Gastrocnemius medialis (tissue), 4 donors: ENCODE measurements at regions not wholly inside any gene's neighbourhood (a gene's known extent, or its start where the extent isn't known, plus 50 kb on each side); places are given as distances from the start of the nearest gene placed in this dataset.

Experiments
- ATAC-seq, 2 donors: fragments of 150-250 bp; one replicate each; pipeline ENCODE4 v1.9.1; 2016
- DNase-seq, 2 donors: peaks; one replicate each; pipeline ENCODE4 v3.0.0-alpha.2; 2019
- H3K27ac ChIP-seq, 4 donors: fragments of 200-600 bp; sonication (generic); 1 replicate in 1 of 4; 2 replicates in 3 of 4; pipeline ENCODE4 v1.5.1; 2016 to 2018; ENCODE audit warnings: mild to moderate bottlenecking in 2 of 4, moderate library complexity in 1 of 4
- H3K27me3 ChIP-seq, 3 donors: fragments of 200-600 bp; sonication (generic) in 2 of 3; 1 replicate in 1 of 3; 2 replicates in 2 of 3; pipeline versions ENCODE4 v1.5.1 to v1.6.0; 2016 to 2019; ENCODE audit warnings: mild to moderate bottlenecking in 1 of 3, moderate library complexity in 1 of 3
- H3K36me3 ChIP-seq, 2 donors: fragments of 200-600 bp; sonication (generic) in 1 of 2; one replicate each; pipeline ENCODE4 v1.5.1; 2017 to 2018
- H3K4me1 ChIP-seq, 2 donors: fragments of 200-600 bp; sonication (generic) in 1 of 2; one replicate each; pipeline ENCODE4 v1.5.1; 2016 to 2017; ENCODE audit warnings: mild to moderate bottlenecking in 2 of 2
- H3K4me3 ChIP-seq, 4 donors: fragments of 200-600 bp; sonication (generic) in 3 of 4; 1 replicate in 1 of 4; 2 replicates in 3 of 4; pipeline ENCODE4 v1.5.1; 2016 to 2019; ENCODE audit warnings: mild to moderate bottlenecking in 2 of 4
- H3K9me3 ChIP-seq, 3 donors: fragments of 200-600 bp; sonication (generic) in 2 of 3; 1 replicate in 1 of 3; 2 replicates in 2 of 3; pipeline ENCODE4 v1.5.1; 2016 to 2019
- POLR2A ChIP-seq, 2 donors: fragments of 450-650 bp; IDR thresholded peaks; one replicate each; pipeline ENCODE4 v1.6.1; 2017; ENCODE audit warnings: antibody characterized with exemption in 2 of 2, mild to moderate bottlenecking in 2 of 2, moderate library complexity in 2 of 2
- in situ Hi-C, 4 donors: fragments of 200-750 bp; cut with MboI; loops; one replicate each; pipeline versions ENCODE4 v1.15.0 to v1.8.0; 2017; ENCODE audit warnings: low sequenced_read_pairs in 4 of 4
- intact Hi-C: fragments of 100-400 bp; cut with DNase I; formaldehyde crosslinking; loops from one replicate; pipeline ENCODE4 v1.15.1; 2023; ENCODE audit warnings: low total_unique reads
- TF ChIP-seq, protein P1 (sequence below), 5 experiments: fragments of 450-650 bp in 3 of 5; fragments of 200-600 bp in 2 of 5; sonication (generic) in 2 of 5; IDR thresholded peaks in 4 of 5; conservative IDR thresholded peaks in 1 of 5; 1 replicate in 4 of 5; 2 replicates in 1 of 5; pipeline ENCODE4 v1.5.1; 2016 to 2019; ENCODE audit warnings: antibody characterized with exemption in 5 of 5, mild to moderate bottlenecking in 3 of 5, moderate library complexity in 3 of 5

DNA sequence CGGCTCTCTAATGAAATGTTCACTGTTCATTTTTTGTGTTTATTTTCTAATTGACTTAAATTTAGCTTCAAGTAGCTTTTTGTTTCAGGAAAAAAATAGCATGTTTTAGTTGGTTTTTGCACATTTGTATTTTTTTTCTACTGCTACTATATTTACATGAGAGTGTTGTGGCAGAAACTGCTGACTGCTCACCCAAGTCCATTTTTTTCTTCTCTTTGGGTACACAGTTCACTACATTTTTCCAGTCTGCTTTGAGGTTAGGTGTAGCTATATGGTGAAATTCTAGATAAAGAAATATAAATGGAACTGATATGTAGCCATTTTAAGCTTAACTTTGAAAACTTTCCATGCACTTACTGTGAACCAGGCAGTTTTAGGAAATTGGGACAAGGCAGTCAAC, 216.7 kb upstream of the C11orf87 start:
- TF ChIP-seq, protein P1, sequence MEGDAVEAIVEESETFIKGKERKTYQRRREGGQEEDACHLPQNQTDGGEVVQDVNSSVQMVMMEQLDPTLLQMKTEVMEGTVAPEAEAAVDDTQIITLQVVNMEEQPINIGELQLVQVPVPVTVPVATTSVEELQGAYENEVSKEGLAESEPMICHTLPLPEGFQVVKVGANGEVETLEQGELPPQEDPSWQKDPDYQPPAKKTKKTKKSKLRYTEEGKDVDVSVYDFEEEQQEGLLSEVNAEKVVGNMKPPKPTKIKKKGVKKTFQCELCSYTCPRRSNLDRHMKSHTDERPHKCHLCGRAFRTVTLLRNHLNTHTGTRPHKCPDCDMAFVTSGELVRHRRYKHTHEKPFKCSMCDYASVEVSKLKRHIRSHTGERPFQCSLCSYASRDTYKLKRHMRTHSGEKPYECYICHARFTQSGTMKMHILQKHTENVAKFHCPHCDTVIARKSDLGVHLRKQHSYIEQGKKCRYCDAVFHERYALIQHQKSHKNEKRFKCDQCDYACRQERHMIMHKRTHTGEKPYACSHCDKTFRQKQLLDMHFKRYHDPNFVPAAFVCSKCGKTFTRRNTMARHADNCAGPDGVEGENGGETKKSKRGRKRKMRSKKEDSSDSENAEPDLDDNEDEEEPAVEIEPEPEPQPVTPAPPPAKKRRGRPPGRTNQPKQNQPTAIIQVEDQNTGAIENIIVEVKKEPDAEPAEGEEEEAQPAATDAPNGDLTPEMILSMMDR (IDR thresholded peaks at IDR 0.05 in 4 of 5, conservative IDR thresholded peaks at IDR 0.05 in 1 of 5), result no peak
- ATAC-seq, result no peak

DNA sequence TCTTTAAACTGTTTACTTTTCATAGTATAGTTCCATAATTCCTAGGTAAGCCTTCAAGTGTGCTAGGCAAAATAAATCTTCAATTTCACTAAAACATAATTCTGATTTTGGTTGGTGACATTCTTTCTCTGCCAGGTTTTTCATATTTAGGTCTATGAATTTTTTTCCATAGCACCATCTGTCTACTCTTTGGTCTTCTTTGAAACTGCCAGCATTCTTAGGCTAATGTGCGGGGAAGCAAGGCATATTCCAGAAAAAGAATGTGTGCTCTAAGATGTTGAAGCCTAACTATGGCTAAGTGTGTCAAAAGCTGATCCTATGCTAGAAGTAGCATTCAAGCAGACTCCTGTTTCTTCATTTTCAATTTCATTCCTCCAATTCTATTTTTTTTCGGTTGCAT, 213.9 kb upstream of the C11orf87 start:
- Histone ChIP-seq H3K36me3 (no peaks in the 10 kb centered on the region), H3K9me3 (no peaks in the 10 kb centered on the region), H3K27me3 (no peaks in the 10 kb centered on the region), H3K4me1 (no peaks in the 10 kb centered on the region), H3K4me3 (no peak overlapping the region), H3K27ac (no peak overlapping the region)
- TF ChIP-seq POLR2A (IDR thresholded peaks at IDR 0.05), result no peak
- TF ChIP-seq, protein P1 (IDR thresholded peaks at IDR 0.05 in 4 of 5, conservative IDR thresholded peaks at IDR 0.05 in 1 of 5), result no peak
- in situ Hi-C loops, result no loop called here
- intact Hi-C loops, result no loop called here
- no peak for ATAC-seq
- no peak for DNase-seq

More for the DNA sequence above, 216.7 kb upstream of the C11orf87 start:
- intact Hi-C loops, result no loop called here
- no peak for DNase-seq
- Histone ChIP-seq H3K4me3 (no peak overlapping the region), H3K4me1 (no peaks in the 10 kb centered on the region), H3K36me3 (no peaks in the 10 kb centered on the region), H3K9me3 (no peaks in the 10 kb centered on the region), H3K27me3 (no peaks in the 10 kb centered on the region), H3K27ac (no peak overlapping the region)
- in situ Hi-C loops, result no loop called here

DNA sequence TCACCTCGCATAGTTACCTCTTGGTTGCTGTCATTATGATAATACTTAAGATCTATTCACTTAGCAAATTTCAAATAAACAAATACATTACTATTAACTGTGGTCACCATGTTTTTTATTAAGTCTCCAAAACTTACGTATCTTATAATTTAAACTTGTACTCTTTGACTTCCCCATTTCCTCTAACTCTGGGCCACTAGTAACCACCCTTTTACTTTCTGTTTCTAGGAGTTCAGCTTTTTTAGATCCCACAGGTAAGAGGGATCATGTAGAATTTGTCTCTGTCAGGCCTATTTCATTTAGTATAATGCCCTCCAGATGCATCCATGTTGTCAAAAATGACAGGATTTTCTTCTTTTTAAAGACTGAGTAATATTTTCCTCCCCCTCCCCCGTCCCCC, 212.4 kb upstream of the C11orf87 start:
- H3K4me3 ChIP-seq, result no peak overlapping the region
- ATAC-seq (no peak), DNase-seq (no peak)
- no peaks in the 10 kb centered on the region for H3K27me3 ChIP-seq
- intact Hi-C loops, result no loop called here
- H3K4me1 ChIP-seq, result no peaks in the 10 kb centered on the region
- H3K27ac ChIP-seq, result no peak overlapping the region
- H3K36me3 ChIP-seq, result no peaks in the 10 kb centered on the region
- in situ Hi-C loops, result no loop called here
- no peak for TF ChIP-seq POLR2A (IDR thresholded peaks at IDR 0.05)
- TF ChIP-seq, protein P1 (IDR thresholded peaks at IDR 0.05 in 4 of 5, conservative IDR thresholded peaks at IDR 0.05 in 1 of 5), result no peak
- H3K9me3 ChIP-seq, result no peaks in the 10 kb centered on the region

DNA sequence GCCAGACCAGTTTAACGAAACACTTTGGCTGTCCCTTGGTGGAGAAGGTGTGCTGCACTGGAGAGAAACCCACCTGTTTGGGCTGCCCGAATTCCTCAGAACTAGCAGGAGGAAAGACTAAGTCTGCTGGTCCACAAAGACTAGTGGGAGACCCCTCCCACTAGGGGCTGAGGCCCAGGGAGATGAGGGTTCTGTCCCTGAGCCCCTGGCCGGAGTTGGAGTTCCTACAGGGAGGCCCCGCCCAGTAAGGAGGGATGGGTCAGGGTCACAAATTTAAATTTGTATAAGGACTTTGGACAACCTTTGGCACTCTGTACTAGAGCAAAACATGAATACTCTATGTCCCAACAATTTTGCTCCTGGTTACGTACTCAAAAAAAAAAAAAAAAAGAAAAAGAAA, 200.8 kb upstream of the C11orf87 start:
- Histone ChIP-seq H3K9me3 (no peaks in the 10 kb centered on the region), H3K27me3 (no peaks in the 10 kb centered on the region), H3K36me3 (no peaks in the 10 kb centered on the region), H3K27ac (no peak overlapping the region), H3K4me3 (no peak overlapping the region), H3K4me1 (no peaks in the 10 kb centered on the region)
- DNase-seq (no peak), ATAC-seq (no peak)
- in situ Hi-C loops, result no loop called here
- TF ChIP-seq, protein P1 (IDR thresholded peaks at IDR 0.05 in 4 of 5, conservative IDR thresholded peaks at IDR 0.05 in 1 of 5), result no peak
- no peak for TF ChIP-seq POLR2A (IDR thresholded peaks at IDR 0.05)
- intact Hi-C loops, result no loop called here

DNA sequence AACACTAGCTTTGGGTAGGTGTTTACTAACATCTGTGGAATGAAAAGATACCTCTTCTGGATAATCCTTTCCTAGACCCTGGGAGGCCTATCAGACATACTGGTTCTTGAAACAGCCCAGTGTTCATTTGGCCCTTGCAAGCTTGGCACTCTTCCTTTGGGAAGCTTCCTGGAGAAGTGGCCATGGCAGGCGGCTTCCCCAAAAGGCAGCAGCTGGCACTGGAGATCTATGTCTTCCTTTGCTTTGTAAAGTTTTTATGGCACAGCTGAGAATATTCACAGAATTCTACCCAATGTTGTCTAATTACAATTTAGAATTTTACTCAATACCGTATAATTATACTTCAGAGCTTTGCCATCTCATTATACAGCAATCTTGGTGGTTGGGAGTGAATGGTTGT, 199.2 kb upstream of the C11orf87 start:
- Histone ChIP-seq H3K4me1 (no peaks in the 10 kb centered on the region), H3K27me3 (no peaks in the 10 kb centered on the region), H3K36me3 (no peaks in the 10 kb centered on the region), H3K9me3 (no peaks in the 10 kb centered on the region), H3K4me3 (no peak overlapping the region), H3K27ac (no peak overlapping the region)
- intact Hi-C loops, result no loop called here
- DNase-seq (no peak), ATAC-seq (no peak)
- TF ChIP-seq, protein P1 (IDR thresholded peaks at IDR 0.05 in 4 of 5, conservative IDR thresholded peaks at IDR 0.05 in 1 of 5), result no peak
- no peak for TF ChIP-seq POLR2A (IDR thresholded peaks at IDR 0.05)
- in situ Hi-C loops, result no loop called here
